HepG2 (cell line): ENCODE measurements at regions not wholly inside any gene's neighbourhood (a gene's known extent, or its start where the extent isn't known, plus 50 kb on each side); places are given as distances from the start of the nearest gene placed in this dataset.

Source experiments
- AHDC1 ChIP-seq: sonication (generic); formaldehyde crosslinking; IDR thresholded peaks from 2 replicates; pipeline ENCODE4 v1.5.1; 2020; ENCODE audit warnings: mild to moderate bottlenecking, missing genetic modification reagents, borderline replicate concordance
- CHD2 ChIP-seq: IDR thresholded peaks from 2 replicates; pipeline ENCODE4 v1.6.1; 2011; ENCODE audit warnings: low read depth, low read length, improper control_type of control experiment
- ETS1 ChIP-seq: sonication (generic); formaldehyde crosslinking; IDR thresholded peaks from 2 replicates; pipeline ENCODE4 v1.4.0; 2020; ENCODE audit warnings: missing genetic modification reagents
- FLYWCH1 ChIP-seq: sonication (generic); formaldehyde crosslinking; IDR thresholded peaks from 2 replicates; pipeline ENCODE4 v1.8.1; 2023; ENCODE audit warnings: mild to moderate bottlenecking, missing genetic modification reagents
- KLF11 ChIP-seq: IDR thresholded peaks from 2 replicates; pipeline ENCODE4 v1.6.1; 2016; ENCODE audit warnings: missing compliant biosample characterization
- KLF16 ChIP-seq, 2 experiments: sonication (generic) in 1 of 2; formaldehyde crosslinking in 1 of 2; IDR thresholded peaks; 2 replicates each; pipeline versions ENCODE4 v1.6.1 to v1.8.0; 2016 to 2023; ENCODE audit warnings: missing genetic modification reagents in 2 of 2, missing compliant biosample characterization in 1 of 2
- MED8 ChIP-seq: sonication (generic); formaldehyde crosslinking; IDR thresholded peaks from 2 replicates; pipeline ENCODE4 v1.8.1; 2023; ENCODE audit warnings: mild to moderate bottlenecking, missing genetic modification reagents; ENCODE audit not compliant: insufficient replicate concordance
- PBX3 ChIP-seq: sonication (generic); formaldehyde crosslinking; IDR thresholded peaks from 2 replicates; pipeline ENCODE4 v1.8.1; 2023; ENCODE audit warnings: missing genetic modification reagents, inconsistent platforms, borderline replicate concordance
- POGK ChIP-seq: sonication (generic); formaldehyde crosslinking; conservative IDR thresholded peaks from 2 replicates; pipeline ENCODE4 v1.8.0; 2022; ENCODE audit warnings: mild to moderate bottlenecking, moderate library complexity, missing genetic modification reagents
- PRDM4 ChIP-seq: sonication (generic); formaldehyde crosslinking; IDR thresholded peaks from 2 replicates; pipeline ENCODE4 v1.9.0; 2021; ENCODE audit warnings: missing genetic modification reagents, borderline replicate concordance
- SMAD3 ChIP-seq: sonication (generic); formaldehyde crosslinking; IDR thresholded peaks from 2 replicates; pipeline ENCODE4 v1.4.0; 2020; ENCODE audit warnings: missing genetic modification reagents
- ZFP62 ChIP-seq: sonication (generic); formaldehyde crosslinking; IDR thresholded peaks from 2 replicates; pipeline ENCODE4 v1.4.0; 2020; ENCODE audit warnings: missing genetic modification reagents
- ZFP90 ChIP-seq: sonication (generic); formaldehyde crosslinking; IDR thresholded peaks from 2 replicates; pipeline ENCODE4 v1.8.0; 2022; ENCODE audit warnings: missing genetic modification reagents, mild to moderate bottlenecking, inconsistent platforms, borderline replicate concordance
- ZNF232 ChIP-seq: sonication (generic); formaldehyde crosslinking; IDR thresholded peaks from 2 replicates; pipeline ENCODE4 v1.4.0; 2020; ENCODE audit warnings: missing genetic modification reagents, borderline replicate concordance
- ZNF256 ChIP-seq: sonication (generic); formaldehyde crosslinking; conservative IDR thresholded peaks from 2 replicates; pipeline ENCODE4 v1.4.0; 2020; ENCODE audit warnings: missing genetic modification reagents
- ZNF598 ChIP-seq: sonication (generic); formaldehyde crosslinking; IDR thresholded peaks from 2 replicates; pipeline ENCODE4 v1.5.1; 2020; ENCODE audit warnings: mild to moderate bottlenecking, missing genetic modification reagents, borderline replicate concordance
- ZNF773 ChIP-seq: sonication (generic); formaldehyde crosslinking; IDR thresholded peaks from 2 replicates; pipeline ENCODE4 v1.4.0; 2020; ENCODE audit warnings: missing genetic modification reagents, borderline replicate concordance

- TF ChIP-seq FLYWCH1 (no peak), ZFP90 (CRISPR knock-in tag) (no peak), KLF11 (no peak), ZNF773 (CRISPR knock-in tag) (no peak), MED8 (CRISPR knock-in tag) (no peak), SMAD3 (CRISPR knock-in tag) (no peak; the same call in 1 of the 2 replicates), ETS1 (CRISPR knock-in tag) (no peak), AHDC1 (no peak), ZNF598 (no peak), KLF16 (CRISPR knock-in tag; IDR thresholded peaks at IDR 0.05) (no peak), PBX3 (CRISPR knock-in tag) (no peak), ZFP62 (no peak), ZNF256 (CRISPR knock-in tag) (no peak), ZNF232 (CRISPR knock-in tag) (no peak), POGK (CRISPR knock-in tag) (no peak; the same call in 1 of the 2 replicates), CHD2 (no peak), PRDM4 (CRISPR knock-in tag) (no peak)
These were observed 193.5 kb upstream of the EEA1 start (continued) for GRCh38 chr12:93122569-93123091.
